GM20000 (cell line): ENCODE measurements at regions not wholly inside any gene's neighbourhood (a gene's known extent, or its start where the extent isn't known, plus 50 kb on each side); places are given as distances from the start of the nearest gene placed in this dataset.

Experiments
- DNase-seq: peaks from one replicate; pipeline ENCODE4 v3.0.0; 2012; ENCODE audit warnings: low spot score
- TF ChIP-seq, protein P1 (sequence below): IDR thresholded peaks from 2 replicates; pipeline ENCODE4 v1.5.1; 2012; ENCODE audit warnings: mild to moderate bottlenecking, control low read depth; ENCODE audit errors: extremely low read depth, missing control alignments

DNA sequence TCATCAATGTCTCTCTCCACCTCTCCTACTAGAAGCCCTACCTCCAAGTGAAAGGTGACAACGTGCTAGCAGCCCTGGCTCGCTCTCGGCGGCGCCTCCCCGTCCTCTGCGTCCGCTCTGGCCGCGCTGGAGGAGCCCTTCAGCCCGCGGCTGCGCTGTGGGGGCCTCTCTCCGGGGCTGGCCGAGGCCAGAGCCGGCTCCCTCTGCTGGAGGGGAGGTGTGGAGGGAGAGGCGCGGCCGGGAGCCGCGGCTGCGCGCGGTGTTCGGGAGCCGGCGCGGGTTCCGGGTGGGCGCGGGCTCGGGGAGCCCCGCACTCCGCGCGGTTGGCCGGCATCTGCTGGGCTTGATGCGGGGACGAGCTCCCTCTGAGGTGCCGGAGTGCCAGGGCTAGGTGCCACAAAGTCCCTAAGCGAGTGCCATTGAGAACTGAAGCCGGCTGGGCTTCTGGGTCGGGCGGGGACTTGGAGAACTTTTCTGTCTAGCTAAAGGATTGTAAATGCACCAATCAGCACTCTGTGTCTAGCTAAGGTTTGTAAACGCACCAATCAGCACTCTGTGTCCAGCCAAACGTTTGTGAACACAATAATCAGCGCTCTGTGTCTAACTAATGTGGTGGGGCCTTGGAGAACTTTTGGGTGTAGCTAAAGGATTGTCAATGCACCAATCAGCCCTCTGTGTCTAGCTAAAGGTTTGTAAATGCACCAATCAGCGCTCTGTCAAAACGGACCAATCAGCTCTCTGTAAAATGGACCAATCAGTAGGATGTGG, 84.8 kb upstream of the ARRDC4 start:
- TF ChIP-seq, protein P1, sequence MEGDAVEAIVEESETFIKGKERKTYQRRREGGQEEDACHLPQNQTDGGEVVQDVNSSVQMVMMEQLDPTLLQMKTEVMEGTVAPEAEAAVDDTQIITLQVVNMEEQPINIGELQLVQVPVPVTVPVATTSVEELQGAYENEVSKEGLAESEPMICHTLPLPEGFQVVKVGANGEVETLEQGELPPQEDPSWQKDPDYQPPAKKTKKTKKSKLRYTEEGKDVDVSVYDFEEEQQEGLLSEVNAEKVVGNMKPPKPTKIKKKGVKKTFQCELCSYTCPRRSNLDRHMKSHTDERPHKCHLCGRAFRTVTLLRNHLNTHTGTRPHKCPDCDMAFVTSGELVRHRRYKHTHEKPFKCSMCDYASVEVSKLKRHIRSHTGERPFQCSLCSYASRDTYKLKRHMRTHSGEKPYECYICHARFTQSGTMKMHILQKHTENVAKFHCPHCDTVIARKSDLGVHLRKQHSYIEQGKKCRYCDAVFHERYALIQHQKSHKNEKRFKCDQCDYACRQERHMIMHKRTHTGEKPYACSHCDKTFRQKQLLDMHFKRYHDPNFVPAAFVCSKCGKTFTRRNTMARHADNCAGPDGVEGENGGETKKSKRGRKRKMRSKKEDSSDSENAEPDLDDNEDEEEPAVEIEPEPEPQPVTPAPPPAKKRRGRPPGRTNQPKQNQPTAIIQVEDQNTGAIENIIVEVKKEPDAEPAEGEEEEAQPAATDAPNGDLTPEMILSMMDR: no peak
- no peak for DNase-seq

DNA sequence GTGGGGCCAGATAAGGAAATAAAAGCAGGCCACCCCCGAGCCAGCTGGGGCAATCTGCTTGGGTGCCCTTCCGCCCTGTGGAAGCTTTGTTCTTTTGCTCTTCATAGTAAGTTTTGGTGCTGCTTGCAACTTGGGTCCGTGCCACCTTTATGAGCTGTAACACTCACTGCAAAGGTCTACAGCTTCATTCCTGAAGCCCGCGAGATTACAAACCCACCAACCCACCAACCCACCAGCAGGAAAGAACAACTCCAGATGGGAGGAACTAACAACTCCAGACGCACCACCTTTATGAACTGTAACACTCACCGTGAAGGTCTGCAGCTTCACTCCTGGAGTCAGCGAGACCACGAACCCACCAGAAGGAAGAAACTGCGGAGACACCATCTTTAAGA, 84.2 kb upstream of the ARRDC4 start:
- TF ChIP-seq, protein P1: no peak
- no peak for DNase-seq

DNA sequence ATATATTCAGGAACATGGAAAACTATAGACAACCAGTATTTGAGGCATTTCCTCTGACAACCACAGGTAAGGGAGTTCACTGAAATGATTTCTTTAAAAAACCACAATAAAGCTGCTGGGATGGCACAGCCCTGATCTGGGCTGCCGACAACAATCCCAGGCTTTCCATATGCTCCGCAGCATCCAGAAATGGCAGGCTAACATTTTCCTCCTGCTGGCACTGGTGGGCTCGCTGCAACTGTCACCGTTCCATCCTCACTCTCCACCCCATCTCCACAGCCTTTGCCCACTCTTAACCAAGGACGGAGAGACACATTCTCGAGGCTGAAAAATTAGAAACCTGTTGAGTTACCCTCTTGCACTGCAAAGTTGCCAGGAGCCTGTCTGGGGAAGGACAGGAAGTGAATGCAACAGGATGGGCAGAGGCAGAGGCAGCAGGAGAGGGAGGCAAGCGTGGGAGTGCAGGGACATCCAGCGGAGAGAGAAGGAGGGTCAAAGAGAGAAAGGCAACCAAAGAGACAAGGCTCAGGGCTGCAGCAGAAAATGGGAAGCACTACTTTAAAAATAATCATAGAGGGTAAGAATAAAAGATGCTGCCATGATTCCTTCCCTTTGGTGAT, 79.0 kb upstream of the ARRDC4 start:
- TF ChIP-seq, protein P1: no peak
- DNase-seq: no peak

DNA sequence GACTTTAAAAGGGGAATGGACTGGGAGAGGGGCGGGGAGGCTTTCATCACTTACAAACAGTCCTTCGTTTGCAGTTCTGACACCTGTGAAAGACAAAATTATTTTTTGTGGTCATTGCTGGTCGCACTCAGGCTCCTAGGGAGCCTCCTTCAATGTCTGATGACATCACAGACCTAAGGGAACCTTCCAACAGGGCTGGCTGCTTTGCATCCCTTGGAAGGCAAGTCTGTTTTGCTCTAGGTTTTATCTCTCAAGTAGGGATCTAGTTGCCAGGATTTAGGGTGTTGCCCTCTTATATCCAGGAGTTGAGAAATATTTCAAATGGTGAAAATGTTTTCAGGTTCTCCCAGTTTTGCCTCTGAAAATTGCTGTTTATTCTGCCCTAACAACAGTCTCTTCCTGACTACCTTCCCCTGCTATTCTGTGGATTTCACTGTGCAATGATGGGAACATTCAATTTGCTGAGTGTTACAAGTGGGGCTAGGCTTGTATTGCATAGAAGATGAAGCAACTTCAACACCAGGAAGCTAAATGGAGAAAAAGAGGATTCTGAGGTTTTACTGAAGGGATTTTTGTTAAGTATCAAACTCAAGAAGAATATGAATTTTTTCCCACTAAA, 75.9 kb upstream of the ARRDC4 start:
- TF ChIP-seq, protein P1: no peak
- no peak for DNase-seq

DNA sequence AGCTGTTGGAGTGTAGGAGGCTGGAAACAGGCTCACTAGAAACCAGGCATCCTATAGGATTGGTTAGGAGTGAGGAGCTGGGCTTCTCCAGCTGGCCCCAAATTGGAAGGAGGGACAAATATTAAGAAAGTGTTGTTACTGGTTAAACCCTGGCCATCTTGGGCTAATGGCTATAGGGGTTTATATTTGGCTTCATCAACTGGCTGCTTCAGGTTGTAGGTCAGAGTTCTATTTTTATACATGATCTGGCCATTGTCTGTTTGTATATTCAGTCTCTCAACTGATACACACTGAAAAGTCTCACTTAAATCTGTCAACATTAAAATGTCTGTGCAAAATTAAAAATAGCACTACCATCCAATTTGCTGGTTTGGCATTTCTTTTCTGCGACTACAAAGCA, 70.2 kb upstream of the ARRDC4 start:
- DNase-seq: no peak
- TF ChIP-seq, protein P1: no peak

DNA sequence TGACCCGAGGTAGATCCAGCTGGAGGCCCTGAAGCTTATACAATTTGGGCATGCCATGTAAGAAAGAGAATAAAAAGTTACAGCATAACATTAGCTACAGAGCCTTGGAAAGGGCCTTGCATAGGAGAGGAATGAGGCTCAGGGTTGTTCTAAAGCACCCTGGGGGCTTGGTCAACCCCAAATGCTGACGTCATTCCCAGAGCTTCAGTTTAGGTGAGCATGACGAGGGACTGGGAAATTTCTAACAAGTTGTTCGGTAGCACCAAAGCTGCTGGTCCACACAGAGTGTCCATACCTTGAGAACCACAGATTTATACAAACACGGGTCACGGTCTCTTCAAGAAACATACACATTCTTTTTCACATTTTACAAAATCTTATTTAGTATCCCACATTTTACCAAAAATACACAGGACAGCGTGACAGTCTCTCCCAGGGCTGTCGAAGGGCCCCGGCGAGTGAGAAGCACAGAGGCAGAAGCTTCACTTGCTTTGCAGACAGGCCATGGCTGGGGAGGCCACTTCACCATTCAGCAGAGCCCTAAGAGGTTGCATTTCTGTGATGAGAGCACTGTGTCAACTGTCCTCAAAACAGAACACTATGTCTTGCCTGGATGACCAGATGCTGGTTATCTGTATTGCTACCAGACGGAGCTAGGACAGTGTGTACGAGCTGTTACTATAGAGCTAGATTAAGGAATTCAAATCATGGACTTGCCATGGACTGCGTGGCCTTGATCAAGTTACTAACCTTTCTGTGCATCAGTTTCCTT, 68.2 kb upstream of the ARRDC4 start:
- TF ChIP-seq, protein P1: no peak
- no peak for DNase-seq
